Common myeloid progenitor, CD34-positive (primary cell): ENCODE measurements at regions not wholly inside any gene's neighbourhood (a gene's known extent, or its start where the extent isn't known, plus 50 kb on each side); places are given as distances from the start of the nearest gene placed in this dataset.

Experiments used
- CTCF ChIA-PET: fragments of 350-600 bp; sonication (Branson Sonifier 250); formaldehyde crosslinking; loops from one replicate; lab custom pipeline; 2021; ENCODE audit warnings: antibody characterized with exemption; lab: Charles Lee
- POLR2A ChIA-PET: fragments of 350-600 bp; sonication (Branson Sonifier 250); formaldehyde crosslinking; loops from one replicate; lab custom pipeline; 2021; ENCODE audit warnings: antibody characterized with exemption; lab: Charles Lee
- DNase-seq, 3 donors: peaks; one replicate each; pipeline versions ENCODE4 v3.0.0 to v3.0.0-alpha.2; 2013
- H3K27ac ChIP-seq, 2 experiments: 1 replicate in 1 of 2; 2 replicates in 1 of 2; pipeline ENCODE4 v1.7.0; 2013; ENCODE audit warnings: inconsistent platforms in 2 of 2, low read length in 2 of 2, mild to moderate bottlenecking in 2 of 2, low read depth in 1 of 2, moderate library complexity in 1 of 2; ENCODE audit not compliant: severe bottlenecking in 2 of 2, insufficient read depth in 1 of 2, poor library complexity in 1 of 2
- H3K27me3 ChIP-seq, 5 experiments: replicated peaks in 2 of 5; 1 replicate in 3 of 5; 2 replicates in 2 of 5; pipeline versions ENCODE4 v1.6.1 to v1.7.0; 2013; ENCODE audit warnings: low read length in 4 of 5, mild to moderate bottlenecking in 2 of 5, moderate library complexity in 2 of 5, inconsistent platforms in 1 of 5; ENCODE audit not compliant: insufficient read depth in 5 of 5, control insufficient read depth in 4 of 5
- H3K36me3 ChIP-seq, 4 experiments: 1 replicate in 2 of 4; 2 replicates in 2 of 4; pipeline versions ENCODE4 v1.6.1 to v1.7.0; 2013; ENCODE audit warnings: low read length in 3 of 4, control low read depth in 1 of 4, mild to moderate bottlenecking in 1 of 4; ENCODE audit not compliant: control insufficient read depth in 4 of 4, insufficient read depth in 4 of 4
- H3K4me1 ChIP-seq, 4 experiments: 1 replicate in 3 of 4; 2 replicates in 1 of 4; pipeline versions ENCODE4 v1.6.1 to v1.7.1; 2013; ENCODE audit warnings: low read length in 3 of 4, mild to moderate bottlenecking in 3 of 4, control low read depth in 1 of 4, inconsistent platforms in 1 of 4, moderate library complexity in 1 of 4; ENCODE audit not compliant: control insufficient read depth in 4 of 4, insufficient read depth in 4 of 4; ENCODE audit errors: control extremely low read depth in 1 of 4
- H3K4me3 ChIP-seq, 7 experiments: 1 replicate in 4 of 7; 2 replicates in 3 of 7; pipeline versions ENCODE4 v1.5.1 to v1.7.0; 2013; ENCODE audit warnings: mild to moderate bottlenecking in 7 of 7, low read length in 6 of 7, moderate library complexity in 6 of 7, inconsistent platforms in 2 of 7, low read depth in 2 of 7, control low read depth in 1 of 7; ENCODE audit not compliant: insufficient read depth in 4 of 7, control insufficient read depth in 1 of 7; ENCODE audit errors: extremely low read depth in 1 of 7
- H3K9me3 ChIP-seq, 5 experiments: 1 replicate in 4 of 5; 2 replicates in 1 of 5; pipeline versions ENCODE4 v1.6.1 to v1.7.1; 2013; ENCODE audit warnings: low read length in 4 of 5, mild to moderate bottlenecking in 2 of 5, inconsistent platforms in 1 of 5, low read depth in 1 of 5, moderate library complexity in 1 of 5; ENCODE audit not compliant: control insufficient read depth in 4 of 5, insufficient read depth in 2 of 5; ENCODE audit errors: control extremely low read depth in 1 of 5
- WGBS: methylation state at CpG from one replicate; pipeline ENCODE4 v1.1.5; 2013; ENCODE audit not compliant: insufficient coverage; 5-methylcytosine and 5-hydroxymethylcytosine counted together

DNA sequence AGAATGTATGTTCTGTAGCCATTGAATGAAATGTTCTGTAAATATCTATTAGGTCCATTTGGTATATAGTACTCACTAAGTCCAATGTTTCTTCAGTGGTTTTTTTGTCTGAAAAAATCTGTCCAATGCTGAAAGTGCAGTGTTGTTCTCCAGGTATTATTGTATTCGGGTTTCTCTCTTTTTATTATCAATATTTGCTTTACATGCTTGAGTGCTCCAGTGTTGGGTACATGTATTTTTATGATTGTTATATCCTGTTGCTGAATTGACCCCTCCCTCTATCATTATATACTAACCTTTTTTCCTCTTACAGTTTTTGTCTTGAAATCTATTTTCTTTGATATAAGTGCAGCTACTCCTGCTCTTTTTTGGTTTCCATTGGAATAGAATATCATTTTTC is 382.2 kb downstream of the CCER1 start:
- no CpG with 5 or more reads among the region's 1 CpG for WGBS
- ChIA-PET CTCF (no interaction called here), POLR2A (no interaction called here)
- H3K27ac ChIP-seq = no peak overlapping the region
- peaks cover 0 to 2% (median 0%) of the 10 kb centered on the region in 5 experiments for H3K9me3 ChIP-seq
- DNase-seq = no peak
- no peak overlapping the region for H3K4me3 ChIP-seq
- no peaks in the 10 kb centered on the region for H3K27me3 ChIP-seq
- no peaks in the 10 kb centered on the region for H3K36me3 ChIP-seq
- no peaks in the 10 kb centered on the region for H3K4me1 ChIP-seq

DNA sequence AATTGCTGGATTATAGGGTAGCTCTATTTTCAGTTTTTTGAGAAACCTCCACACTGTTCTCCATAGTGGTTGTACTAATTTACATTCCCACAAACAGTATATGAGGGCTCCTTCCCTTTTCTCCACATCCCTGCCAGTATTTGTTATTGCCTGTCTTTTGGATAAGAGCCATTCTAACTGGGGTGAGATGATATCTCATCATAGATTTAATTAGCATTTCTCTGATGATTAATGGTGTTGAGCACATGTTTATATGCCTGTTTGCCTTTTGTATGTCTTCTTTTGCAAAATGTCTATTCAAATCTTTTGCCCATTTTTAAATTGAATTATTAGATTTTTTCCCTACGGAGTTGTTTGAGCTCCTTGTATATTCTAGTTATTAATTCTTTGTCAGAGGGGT is 385.3 kb downstream of the CCER1 start:
- CTCF ChIA-PET = no interaction called here
- Histone ChIP-seq H3K4me1 (no peaks in the 10 kb centered on the region), H3K9me3 (peaks cover 0 to 8% (median 4%) of the 10 kb centered on the region in 5 experiments), H3K36me3 (no peaks in the 10 kb centered on the region), H3K27me3 (no peaks in the 10 kb centered on the region), H3K27ac (no peak overlapping the region), H3K4me3 (no peak overlapping the region)
- WGBS = no CpG with 5 or more reads among the region's 1 CpG
- DNase-seq = no peak
- POLR2A ChIA-PET = no interaction called here

DNA sequence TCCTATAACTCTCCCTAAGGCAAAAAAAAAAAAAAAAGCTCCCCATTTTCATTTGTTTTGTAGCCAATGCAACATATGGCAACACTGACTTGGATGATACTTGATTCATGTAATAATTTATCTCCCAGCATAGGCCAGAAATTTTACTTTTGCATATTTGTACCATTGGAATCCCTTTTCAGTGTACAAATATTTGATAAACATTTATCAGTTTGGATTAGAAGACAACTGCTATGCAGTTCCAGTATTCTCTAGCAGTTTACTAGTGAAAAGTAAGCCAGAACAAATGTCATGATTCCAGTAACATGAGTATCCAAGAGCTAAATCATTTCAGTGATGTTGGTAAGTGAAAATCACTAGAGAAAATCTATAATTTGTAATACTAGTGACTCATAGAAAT is 392.3 kb downstream of the CCER1 start:
- ChIA-PET CTCF (no interaction called here), POLR2A (no interaction called here)
- H3K4me3 ChIP-seq = no peak overlapping the region
- H3K9me3 ChIP-seq = peaks cover 0 to 8% (median 2%) of the 10 kb centered on the region in 5 experiments
- no peaks in the 10 kb centered on the region for H3K4me1 ChIP-seq
- no peaks in the 10 kb centered on the region for H3K36me3 ChIP-seq
- H3K27me3 ChIP-seq = no peaks in the 10 kb centered on the region
- H3K27ac ChIP-seq = no peak overlapping the region
- DNase-seq = no peak

DNA sequence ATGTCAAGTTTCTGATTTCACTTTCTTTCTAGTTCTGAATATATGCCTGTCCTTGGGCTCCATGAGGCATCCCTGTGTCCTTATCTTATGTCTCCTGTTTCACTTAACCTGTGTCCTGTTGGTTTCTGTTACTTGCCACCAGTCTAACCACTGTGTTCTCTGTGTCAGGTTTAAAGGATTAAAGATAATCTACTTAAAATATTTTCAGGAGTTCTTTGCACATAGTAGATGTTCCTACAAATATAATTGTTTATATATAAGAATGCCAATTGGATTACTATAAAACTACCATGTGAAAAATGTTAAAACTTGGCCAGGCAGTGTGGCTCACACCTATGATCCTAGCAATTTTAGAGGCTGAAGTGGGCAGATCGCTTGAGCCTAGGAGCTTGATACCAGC is 406.4 kb downstream of the CCER1 start:
- no peak for DNase-seq
- Histone ChIP-seq H3K4me1 (no peaks in the 10 kb centered on the region), H3K27me3 (no peaks in the 10 kb centered on the region), H3K4me3 (no peak overlapping the region), H3K9me3 (no peaks in the 10 kb centered on the region), H3K27ac (no peak overlapping the region), H3K36me3 (no peaks in the 10 kb centered on the region)
- CTCF ChIA-PET = no interaction called here
- WGBS = no CpG with 5 or more reads among the region's 1 CpG
- POLR2A ChIA-PET = no interaction called here

DNA sequence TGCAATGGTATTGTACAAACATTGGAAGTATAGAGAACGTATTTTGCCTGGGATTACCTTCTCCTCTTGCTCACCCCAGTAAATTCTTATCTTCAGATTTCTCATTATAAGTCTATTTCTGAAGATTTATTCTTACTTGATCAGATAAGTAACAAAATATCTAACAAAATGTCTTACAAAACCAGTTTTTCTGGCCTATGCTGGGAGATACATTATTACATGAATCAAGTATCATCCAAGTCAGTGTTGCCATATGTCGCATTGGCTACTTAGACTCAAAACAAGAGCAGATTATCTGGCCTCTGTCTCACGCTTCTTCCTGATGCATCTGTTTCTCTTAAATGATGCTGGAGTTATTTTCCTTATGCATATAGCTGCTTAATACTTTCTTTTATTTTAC is 408.5 kb downstream of the CCER1 start:
- H3K4me1 ChIP-seq = no peaks in the 10 kb centered on the region
- no peaks in the 10 kb centered on the region for H3K27me3 ChIP-seq
- WGBS = 100% methylated on average over 2 of the region's 3 CpGs
- CTCF ChIA-PET = no interaction called here
- H3K9me3 ChIP-seq = no peaks in the 10 kb centered on the region
- no peak overlapping the region for H3K27ac ChIP-seq
- DNase-seq = no peak
- H3K36me3 ChIP-seq = no peaks in the 10 kb centered on the region
- POLR2A ChIA-PET = no interaction called here
- H3K4me3 ChIP-seq = no peak overlapping the region

DNA sequence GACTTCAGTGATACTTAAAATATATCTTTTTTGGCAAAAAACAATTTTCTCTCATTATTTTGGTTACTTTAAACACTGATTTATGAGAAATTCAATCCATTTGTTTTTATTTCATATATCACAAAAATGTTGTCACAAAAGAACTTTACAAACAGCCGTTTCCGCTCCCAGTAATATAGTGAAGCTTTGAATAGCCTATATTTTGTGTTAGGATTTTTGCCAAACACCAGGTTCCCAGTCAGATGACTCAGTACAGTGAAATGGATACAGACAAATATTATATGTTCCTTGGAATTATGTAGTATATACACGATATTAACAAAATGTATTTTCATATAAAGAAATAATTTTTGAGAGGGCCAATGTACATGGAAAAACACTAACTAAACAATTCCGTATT is 411.1 kb downstream of the CCER1 start:
- Histone ChIP-seq H3K4me3 (no peak overlapping the region), H3K27ac (no peak overlapping the region), H3K4me1 (no peaks in the 10 kb centered on the region), H3K27me3 (no peaks in the 10 kb centered on the region), H3K36me3 (no peaks in the 10 kb centered on the region), H3K9me3 (no peaks in the 10 kb centered on the region)
- ChIA-PET POLR2A (interaction anchor here (0.6 kb wide), 1 partner anchor 341 kb away, joined by 3 read pairs; no protein-coding TSS in a partner anchor), CTCF (no interaction called here)
- DNase-seq = no peak
- no CpG with 5 or more reads among the region's 4 CpGs for WGBS

DNA sequence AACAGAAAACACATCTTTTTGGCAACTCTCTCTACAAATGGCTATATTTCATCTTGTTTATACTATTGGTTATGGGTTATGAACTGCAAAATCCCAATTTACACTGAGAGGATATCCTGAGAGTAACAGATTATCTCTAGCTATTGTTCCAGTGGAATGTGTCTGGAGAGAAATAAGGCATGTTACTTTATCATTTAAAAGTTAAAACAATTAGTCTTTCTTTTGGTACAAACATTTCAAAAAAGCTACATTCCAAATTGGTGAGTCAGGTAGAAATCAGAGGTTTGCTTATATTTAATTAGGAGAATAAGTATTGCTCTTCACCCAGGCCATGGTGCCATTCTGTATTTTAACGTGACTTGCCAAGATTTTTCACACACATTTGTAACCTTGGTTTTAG is 411.6 kb downstream of the CCER1 start:
- no CpG with 5 or more reads among the region's 1 CpG for WGBS
- no peaks in the 10 kb centered on the region for H3K36me3 ChIP-seq
- H3K9me3 ChIP-seq = no peaks in the 10 kb centered on the region
- no peak overlapping the region for H3K4me3 ChIP-seq
- H3K4me1 ChIP-seq = no peaks in the 10 kb centered on the region
- ChIA-PET CTCF (no interaction called here), POLR2A (interaction anchor here (0.6 kb wide), 1 partner anchor 342 kb away, joined by 3 read pairs; no protein-coding TSS in a partner anchor)
- DNase-seq = no peak
- no peak overlapping the region for H3K27ac ChIP-seq
- no peaks in the 10 kb centered on the region for H3K27me3 ChIP-seq
